Upper lobe of left lung (tissue), 6 donors: ENCODE measurements at regions not wholly inside any gene's neighbourhood (a gene's known extent, or its start where the extent isn't known, plus 50 kb on each side); places are given as distances from the start of the nearest gene placed in this dataset.
"Not testable (repeated sequence)": the region's sequence is repeated elsewhere in the genome, so short reads cannot be mapped to it uniquely, and the experiment has no call there.

Experiments used
- ATAC-seq, 2 donors: fragments of 200-7000 bp; cut with Tn5 transposase; one replicate each; pipeline ENCODE4 v1.9.1; 2022; ENCODE audit warnings: mild to moderate bottlenecking in 2 of 2, moderate library complexity in 2 of 2; ENCODE audit not compliant: low FRiP score in 2 of 2
- DNase-seq, 2 donors: peaks; one replicate each; pipeline ENCODE4 v3.0.0-alpha.2; 2019 to 2020
- H3K27ac ChIP-seq, 4 donors: fragments of 200-600 bp; sonication (generic); one replicate each; pipeline ENCODE4 v1.5.1; 2016 to 2019
- H3K27me3 ChIP-seq, 4 donors: fragments of 200-600 bp; sonication (generic); one replicate each; pipeline ENCODE4 v1.5.1; 2017 to 2019
- H3K36me3 ChIP-seq, 4 donors: fragments of 200-600 bp; sonication (generic); one replicate each; pipeline ENCODE4 v1.5.1; 2016 to 2019
- H3K4me1 ChIP-seq, 4 donors: fragments of 200-600 bp; sonication (generic); one replicate each; pipeline ENCODE4 v1.5.1; 2018 to 2019
- H3K4me3 ChIP-seq, 4 donors: fragments of 200-600 bp; sonication (generic); one replicate each; pipeline ENCODE4 v1.5.1; 2017 to 2019; ENCODE audit warnings: mild to moderate bottlenecking in 2 of 4, moderate library complexity in 1 of 4
- H3K9me3 ChIP-seq, 4 donors: fragments of 200-600 bp; sonication (generic); one replicate each; pipeline ENCODE4 v1.5.1; 2018 to 2019
- CTCF ChIP-seq, 6 experiments: fragments of 450-650 bp in 4 of 6; fragments of 200-600 bp in 2 of 6; sonication (generic) in 2 of 6; IDR thresholded peaks; one replicate each; pipeline ENCODE4 v1.5.1; 2016 to 2019; ENCODE audit warnings: antibody characterized with exemption in 6 of 6
- EP300 ChIP-seq, 4 donors: sonication (generic); formaldehyde crosslinking; IDR thresholded peaks; one replicate each; pipeline ENCODE4 v1.5.1; 2017; ENCODE audit warnings: antibody characterized with exemption in 4 of 4, control low read depth in 2 of 4
- POLR2A ChIP-seq, 4 donors: fragments of 450-650 bp; IDR thresholded peaks; one replicate each; pipeline ENCODE4 v1.5.1; 2016 to 2017; ENCODE audit warnings: antibody characterized with exemption in 4 of 4, mild to moderate bottlenecking in 2 of 4
- POLR2AphosphoS5 ChIP-seq, 2 donors: sonication (generic); formaldehyde crosslinking; IDR thresholded peaks; one replicate each; pipeline ENCODE4 v1.5.1; 2017; ENCODE audit warnings: antibody characterized with exemption in 2 of 2
- WGBS, 2 donors: methylation state at CpG; one replicate each; pipeline ENCODE4 v1.1.5; 2017 to 2018; 5-methylcytosine and 5-hydroxymethylcytosine counted together
- donor health status: DM: no; HTN: no; CAD: no; lungs with moderate emphysema.
- donor health status: DM: no; HTN: yes; CAD: no; lungs with severe emphysema.

GRCh38 chr1:115534106-115534505 is 107.7 kb upstream of the VANGL1 start:
- peaks cover 0 to 5% (median 0%) of the 10 kb centered on the region in 4 donors for H3K9me3 ChIP-seq
- H3K4me1 ChIP-seq: no peaks in the 10 kb centered on the region
- WGBS, 2 donors: 94 to 100% methylated on average over 1 of the region's 1 CpG
- H3K4me3 ChIP-seq: no peak overlapping the region
- no peaks in the 10 kb centered on the region for H3K36me3 ChIP-seq
- H3K27me3 ChIP-seq: no peaks in the 10 kb centered on the region
- TF ChIP-seq POLR2A (IDR thresholded peaks at IDR 0.05): no peak
- TF ChIP-seq POLR2AphosphoS5 (IDR thresholded peaks at IDR 0.05): no peak
- TF ChIP-seq EP300 (IDR thresholded peaks at IDR 0.05): no peak
- TF ChIP-seq CTCF (IDR thresholded peaks at IDR 0.05): no peak
- H3K27ac ChIP-seq: no peak overlapping the region
- ATAC-seq: no peak
- DNase-seq: no peak

DNA sequence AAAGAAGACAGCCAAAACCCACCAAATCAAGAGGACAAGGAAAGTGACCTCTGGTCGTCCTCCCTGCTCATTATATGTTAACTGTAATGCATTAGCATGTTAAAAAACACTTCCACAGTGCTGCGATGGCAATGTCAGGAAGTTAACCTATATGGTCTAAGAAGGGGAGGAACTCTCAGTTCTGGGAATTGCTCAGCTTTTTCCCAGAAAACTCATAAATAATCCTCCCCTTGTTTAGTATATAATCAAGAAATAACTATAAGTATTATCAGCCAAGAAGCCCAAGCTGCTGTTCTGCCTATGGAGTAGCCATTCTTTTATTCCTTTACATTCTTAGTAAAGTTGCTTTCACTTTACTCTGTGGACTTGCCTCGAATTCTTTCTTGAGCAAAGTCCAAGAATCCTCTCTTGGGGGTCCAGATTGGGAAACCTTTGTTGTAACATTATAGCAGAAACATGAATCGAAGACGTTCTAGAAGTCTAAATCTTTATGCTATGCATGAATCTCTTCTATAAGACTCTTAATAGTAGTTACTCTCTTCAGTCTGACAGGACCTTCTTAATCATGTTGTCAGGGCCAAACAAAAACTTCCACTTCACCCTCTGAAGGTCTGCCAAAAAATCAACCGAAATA is 110.0 kb upstream of the VANGL1 start:
- Histone ChIP-seq H3K27me3 (no peaks in the 10 kb centered on the region), H3K4me1 (no peaks in the 10 kb centered on the region), H3K9me3 (peaks cover 0 to 5% (median 0%) of the 10 kb centered on the region in 4 donors), H3K36me3 (no peaks in the 10 kb centered on the region), H3K27ac (no peak overlapping the region), H3K4me3 (no peak overlapping the region)
- DNase-seq: no peak
- no peak for ATAC-seq
- 33 to 42% methylated on average over 6 of the region's 6 CpGs for WGBS, 2 donors
- TF ChIP-seq POLR2AphosphoS5 (IDR thresholded peaks at IDR 0.05) (no peak), EP300 (IDR thresholded peaks at IDR 0.05) (no peak), POLR2A (IDR thresholded peaks at IDR 0.05) (no peak), CTCF (IDR thresholded peaks at IDR 0.05) (no peak)

DNA sequence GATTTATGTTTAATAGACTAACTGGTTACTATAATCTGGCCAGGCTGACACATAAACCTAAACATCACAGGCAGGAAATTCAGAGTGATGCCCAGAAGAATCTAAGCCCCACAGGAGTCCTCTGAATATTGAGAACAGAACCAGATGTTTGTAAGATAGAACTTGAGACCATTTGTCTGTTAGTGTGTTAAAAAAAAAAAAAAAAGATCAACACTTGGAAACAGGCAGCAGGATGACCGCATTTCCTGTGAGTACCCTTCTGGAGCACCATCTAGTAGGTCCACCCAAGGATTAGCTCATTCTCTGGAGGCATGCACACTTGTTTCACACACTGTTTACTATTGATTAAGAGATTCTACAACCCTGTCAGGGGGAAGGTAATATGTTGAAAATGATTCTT is 111.4 kb upstream of the VANGL1 start:
- no peaks in the 10 kb centered on the region for H3K36me3 ChIP-seq
- H3K27me3 ChIP-seq: no peaks in the 10 kb centered on the region
- WGBS, 2 donors: 65 to 84% methylated on average over 1 of the region's 1 CpG
- TF ChIP-seq EP300 (IDR thresholded peaks at IDR 0.05): no peak
- no peak for TF ChIP-seq POLR2A (IDR thresholded peaks at IDR 0.05)
- TF ChIP-seq POLR2AphosphoS5 (IDR thresholded peaks at IDR 0.05): no peak
- no peak for TF ChIP-seq CTCF (IDR thresholded peaks at IDR 0.05)
- H3K4me3 ChIP-seq: no peak overlapping the region
- DNase-seq: no peak
- peak in 1 of 2 donors; percentile 88 for ATAC-seq
- H3K4me1 ChIP-seq: no peaks in the 10 kb centered on the region
- H3K27ac ChIP-seq: no peak overlapping the region
- peaks cover 0 to 5% (median 0%) of the 10 kb centered on the region in 4 donors for H3K9me3 ChIP-seq

GRCh38 chr1:115529216-115529897 is 112.4 kb upstream of the VANGL1 start:
- 78 to 87% methylated on average over 2 of the region's 2 CpGs for WGBS, 2 donors
- H3K36me3 ChIP-seq: no peaks in the 10 kb centered on the region
- TF ChIP-seq CTCF (IDR thresholded peaks at IDR 0.05) (no peak), POLR2A (IDR thresholded peaks at IDR 0.05) (no peak), POLR2AphosphoS5 (IDR thresholded peaks at IDR 0.05) (no peak), EP300 (IDR thresholded peaks at IDR 0.05) (no peak)
- no peaks in the 10 kb centered on the region for H3K27me3 ChIP-seq
- no peak overlapping the region for H3K4me3 ChIP-seq
- H3K27ac ChIP-seq: no peak overlapping the region
- no peak for DNase-seq
- no peaks in the 10 kb centered on the region for H3K4me1 ChIP-seq
- no peak for ATAC-seq
- H3K9me3 ChIP-seq: no peaks in the 10 kb centered on the region

- not testable (repeated sequence) for ATAC-seq
Observed at GRCh38 chr1:115528336-115528735, 113.4 kb upstream of the VANGL1 start.

More at GRCh38 chr1:115528336-115528735, 113.4 kb upstream of the VANGL1 start:
- not testable (repeated sequence) for H3K4me3 ChIP-seq, H3K4me1 ChIP-seq, H3K27me3 ChIP-seq, DNase-seq, H3K27ac ChIP-seq, H3K9me3 ChIP-seq, H3K36me3 ChIP-seq
- 80 to 88% methylated on average over 3 of the region's 3 CpGs for WGBS, 2 donors
